Prostate gland (tissue), 2 donors: ENCODE measurements at regions not wholly inside any gene's neighbourhood (a gene's known extent, or its start where the extent isn't known, plus 50 kb on each side); places are given as distances from the start of the nearest gene placed in this dataset.

Experiments used
- CTCF ChIP-seq, 4 experiments: fragments of 200-600 bp in 2 of 4; fragments of 450-650 bp in 2 of 4; sonication (generic) in 2 of 4; IDR thresholded peaks; 1 replicate in 3 of 4; 2 replicates in 1 of 4; pipeline ENCODE4 v1.5.1; 2016 to 2019; ENCODE audit warnings: antibody characterized with exemption in 4 of 4, mild to moderate bottlenecking in 2 of 4, moderate library complexity in 2 of 4
- POLR2A ChIP-seq: fragments of 450-650 bp; IDR thresholded peaks from one replicate; pipeline ENCODE4 v1.6.1; 2016; ENCODE audit warnings: antibody characterized with exemption, mild to moderate bottlenecking
- POLR2AphosphoS5 ChIP-seq: sonication (generic); formaldehyde crosslinking; IDR thresholded peaks from one replicate; pipeline ENCODE4 v1.6.1; 2017; ENCODE audit warnings: antibody characterized with exemption

DNA sequence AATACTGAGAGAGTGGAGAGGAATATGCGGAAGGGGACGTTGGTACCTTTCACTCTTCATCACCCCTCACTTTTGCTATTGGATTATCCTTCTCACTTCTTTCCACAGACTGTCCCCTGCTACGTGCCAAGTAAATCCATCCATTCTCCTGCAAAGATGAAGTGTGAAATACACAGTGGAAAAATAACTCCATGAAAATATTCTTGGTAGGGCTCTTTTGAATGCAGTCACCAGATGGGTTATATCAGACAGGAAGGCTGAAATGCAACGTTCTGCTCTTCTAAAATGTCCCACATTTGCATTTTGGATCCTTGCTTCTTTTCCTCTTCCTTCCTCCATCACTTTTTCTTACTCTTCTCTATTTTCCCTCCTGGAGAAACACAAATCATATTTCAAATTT is 510.3 kb upstream of the CLINT1 start:
- TF ChIP-seq POLR2A (no peak), CTCF (IDR thresholded peaks at IDR 0.05) (no peak), POLR2AphosphoS5 (no peak)
